ENCODE measurements at regions not wholly inside any gene's neighbourhood (a gene's known extent, or its start where the extent isn't known, plus 50 kb on each side); places are given as distances from the start of the nearest gene placed in this dataset.

- Histone ChIP-seq H3K36me3 (ENCODE audit: control insufficient read depth, insufficient read depth, low read length) (no peaks in the 10 kb centered on the region; the same call in 1 of the 2 replicates), H3K27ac (ENCODE audit: low read depth, low read length) (peak overlapping the region; percentile 47; the same call in 1 of the 2 replicates), H3K9ac (ENCODE audit: low read length) (no peak overlapping the region), H3K4me3 (ENCODE audit: low read depth, low read length) (no peak overlapping the region), H3K9me3 (ENCODE audit: control insufficient read depth, insufficient read depth, low read depth, low read length) (peaks cover 36% of the 10 kb centered on the region), H3K27me3 (ENCODE audit: control insufficient read depth, insufficient read depth, low read length) (no peaks in the 10 kb centered on the region), H3K4me1 (ENCODE audit: control insufficient read depth, insufficient read depth, low read length) (peaks cover 10% of the 10 kb centered on the region; the same call in 1 of the 2 replicates)
These were observed 115.0 kb downstream of the ADAM29 start for GRCh38 chr4:175033162-175033561.

- peak overlapping the region; percentile 47; the same call in 1 of the 2 replicates for H3K27ac ChIP-seq (ENCODE audit: low read depth, low read length)
- H3K36me3 ChIP-seq (ENCODE audit: control insufficient read depth, insufficient read depth, low read length) = no peaks in the 10 kb centered on the region; the same call in 1 of the 2 replicates
- H3K4me3 ChIP-seq (ENCODE audit: low read depth, low read length) = no peak overlapping the region
These were observed 115.8 kb downstream of the ADAM29 start for GRCh38 chr4:175034007-175034406.

GRCh38 chr4:175034986-175035705 lies 117.0 kb downstream of the ADAM29 start:
- no peaks in the 10 kb centered on the region; the same call in 1 of the 2 replicates for H3K36me3 ChIP-seq (ENCODE audit: control insufficient read depth, insufficient read depth, low read length)
- no peak overlapping the region for H3K4me3 ChIP-seq (ENCODE audit: low read depth, low read length)
- H3K27ac ChIP-seq (ENCODE audit: low read depth, low read length) = no peak overlapping the region; the same call in 1 of the 2 replicates
- no peak overlapping the region for H3K9ac ChIP-seq (ENCODE audit: low read length)
- peaks cover 22% of the 10 kb centered on the region for H3K9me3 ChIP-seq (ENCODE audit: control insufficient read depth, insufficient read depth, low read depth, low read length)
- no peaks in the 10 kb centered on the region for H3K27me3 ChIP-seq (ENCODE audit: control insufficient read depth, insufficient read depth, low read length)
- H3K4me1 ChIP-seq (ENCODE audit: control insufficient read depth, insufficient read depth, low read length) = peaks cover 10% of the 10 kb centered on the region; the same call in 1 of the 2 replicates

More at GRCh38 chr4:175034007-175034406, 115.8 kb downstream of the ADAM29 start:
- no peak overlapping the region for H3K9ac ChIP-seq (ENCODE audit: low read length)
- peaks cover 30% of the 10 kb centered on the region for H3K9me3 ChIP-seq (ENCODE audit: control insufficient read depth, insufficient read depth, low read depth, low read length)
- no peaks in the 10 kb centered on the region for H3K27me3 ChIP-seq (ENCODE audit: control insufficient read depth, insufficient read depth, low read length)
- H3K4me1 ChIP-seq (ENCODE audit: control insufficient read depth, insufficient read depth, low read length) = peaks cover 10% of the 10 kb centered on the region; the same call in 1 of the 2 replicates

GRCh38 chr4:175035905-175036304 lies 117.7 kb downstream of the ADAM29 start:
- no peaks in the 10 kb centered on the region for H3K27me3 ChIP-seq (ENCODE audit: control insufficient read depth, insufficient read depth, low read length)
- H3K9me3 ChIP-seq (ENCODE audit: control insufficient read depth, insufficient read depth, low read depth, low read length) = peaks cover 21% of the 10 kb centered on the region
- H3K4me3 ChIP-seq (ENCODE audit: low read depth, low read length) = no peak overlapping the region
- H3K9ac ChIP-seq (ENCODE audit: low read length) = no peak overlapping the region
- no peak overlapping the region for H3K27ac ChIP-seq (ENCODE audit: low read depth, low read length)
- H3K4me1 ChIP-seq (ENCODE audit: control insufficient read depth, insufficient read depth, low read length) = peaks cover 10% of the 10 kb centered on the region; the same call in 1 of the 2 replicates
- H3K36me3 ChIP-seq (ENCODE audit: control insufficient read depth, insufficient read depth, low read length) = no peaks in the 10 kb centered on the region; the same call in 1 of the 2 replicates

- no peak overlapping the region for H3K27ac ChIP-seq (ENCODE audit: low read depth, low read length)
- no peaks in the 10 kb centered on the region for H3K36me3 ChIP-seq (ENCODE audit: control insufficient read depth, insufficient read depth, low read length)
- H3K27me3 ChIP-seq (ENCODE audit: control insufficient read depth, insufficient read depth, low read length) = no peaks in the 10 kb centered on the region
- H3K4me1 ChIP-seq (ENCODE audit: control insufficient read depth, insufficient read depth, low read length) = no peaks in the 10 kb centered on the region
- no peak overlapping the region for H3K4me3 ChIP-seq (ENCODE audit: low read depth, low read length)
- H3K9ac ChIP-seq (ENCODE audit: low read length) = no peak overlapping the region
- peaks cover 14% of the 10 kb centered on the region for H3K9me3 ChIP-seq (ENCODE audit: control insufficient read depth, insufficient read depth, low read depth, low read length)
These were observed 130.1 kb downstream of the ADAM29 start for GRCh38 chr4:175048111-175048784.

- Histone ChIP-seq H3K9ac (ENCODE audit: low read length) (no peak overlapping the region), H3K4me3 (ENCODE audit: low read depth, low read length) (no peak overlapping the region), H3K36me3 (ENCODE audit: control insufficient read depth, insufficient read depth, low read length) (no peaks in the 10 kb centered on the region), H3K4me1 (ENCODE audit: control insufficient read depth, insufficient read depth, low read length) (no peaks in the 10 kb centered on the region), H3K9me3 (ENCODE audit: control insufficient read depth, insufficient read depth, low read depth, low read length) (peaks cover 9% of the 10 kb centered on the region), H3K27ac (ENCODE audit: low read depth, low read length) (no peak overlapping the region), H3K27me3 (ENCODE audit: control insufficient read depth, insufficient read depth, low read length) (no peaks in the 10 kb centered on the region)
These were observed 130.7 kb downstream of the ADAM29 start for GRCh38 chr4:175048906-175049305.

GRCh38 chr4:175051974-175052373 lies 133.8 kb downstream of the ADAM29 start:
- no peak overlapping the region for H3K27ac ChIP-seq (ENCODE audit: low read depth, low read length)
- no peak overlapping the region for H3K4me3 ChIP-seq (ENCODE audit: low read depth, low read length)
- no peaks in the 10 kb centered on the region for H3K36me3 ChIP-seq (ENCODE audit: control insufficient read depth, insufficient read depth, low read length)
- no peaks in the 10 kb centered on the region for H3K9me3 ChIP-seq (ENCODE audit: control insufficient read depth, insufficient read depth, low read depth, low read length)
- H3K4me1 ChIP-seq (ENCODE audit: control insufficient read depth, insufficient read depth, low read length) = 0 out of 2 replicates have a peak, but pooled peaks cover 4% of the 10 kb centered on the region
- H3K9ac ChIP-seq (ENCODE audit: low read length) = no peak overlapping the region
- H3K27me3 ChIP-seq (ENCODE audit: control insufficient read depth, insufficient read depth, low read length) = no peaks in the 10 kb centered on the region

GRCh38 chr4:175054980-175055379 lies 136.8 kb downstream of the ADAM29 start:
- H3K27me3 ChIP-seq (ENCODE audit: control insufficient read depth, insufficient read depth, low read length) = no peaks in the 10 kb centered on the region
- no peak overlapping the region for H3K9ac ChIP-seq (ENCODE audit: low read length)
- H3K4me3 ChIP-seq (ENCODE audit: low read depth, low read length) = no peak overlapping the region
- no peaks in the 10 kb centered on the region for H3K9me3 ChIP-seq (ENCODE audit: control insufficient read depth, insufficient read depth, low read depth, low read length)
- H3K4me1 ChIP-seq (ENCODE audit: control insufficient read depth, insufficient read depth, low read length) = 0 out of 2 replicates have a peak, but pooled peaks cover 4% of the 10 kb centered on the region
- no peak overlapping the region for H3K27ac ChIP-seq (ENCODE audit: low read depth, low read length)
- no peaks in the 10 kb centered on the region for H3K36me3 ChIP-seq (ENCODE audit: control insufficient read depth, insufficient read depth, low read length)

GRCh38 chr4:175062183-175062592 lies 144.0 kb downstream of the ADAM29 start:
- H3K9me3 ChIP-seq (ENCODE audit: control insufficient read depth, insufficient read depth, low read depth, low read length) = no peaks in the 10 kb centered on the region
- no peak overlapping the region for H3K4me3 ChIP-seq (ENCODE audit: low read depth, low read length)
- no peak overlapping the region for H3K9ac ChIP-seq (ENCODE audit: low read length)
- H3K36me3 ChIP-seq (ENCODE audit: control insufficient read depth, insufficient read depth, low read length) = no peaks in the 10 kb centered on the region
- no peaks in the 10 kb centered on the region for H3K4me1 ChIP-seq (ENCODE audit: control insufficient read depth, insufficient read depth, low read length)
- no peaks in the 10 kb centered on the region for H3K27me3 ChIP-seq (ENCODE audit: control insufficient read depth, insufficient read depth, low read length)
- no peak overlapping the region for H3K27ac ChIP-seq (ENCODE audit: low read depth, low read length)

GRCh38 chr4:175065228-175065627 lies 147.1 kb downstream of the ADAM29 start:
- Histone ChIP-seq H3K4me1 (ENCODE audit: control insufficient read depth, insufficient read depth, low read length) (no peaks in the 10 kb centered on the region), H3K9ac (ENCODE audit: low read length) (no peak overlapping the region), H3K27ac (ENCODE audit: low read depth, low read length) (no peak overlapping the region), H3K27me3 (ENCODE audit: control insufficient read depth, insufficient read depth, low read length) (no peaks in the 10 kb centered on the region), H3K4me3 (ENCODE audit: low read depth, low read length) (no peak overlapping the region), H3K9me3 (ENCODE audit: control insufficient read depth, insufficient read depth, low read depth, low read length) (no peaks in the 10 kb centered on the region), H3K36me3 (ENCODE audit: control insufficient read depth, insufficient read depth, low read length) (no peaks in the 10 kb centered on the region)

Measured in HUES6 (cell line).